Subcutaneous adipose tissue (tissue), 1 donor: ENCODE measurements at regions not wholly inside any gene's neighbourhood (a gene's known extent, or its start where the extent isn't known, plus 50 kb on each side); places are given as distances from the start of the nearest gene placed in this dataset.

ENCODE experiments used
- TF ChIP-seq, protein P1 (sequence below): fragments of 450-650 bp; IDR thresholded peaks from one replicate; pipeline ENCODE4 v1.5.1; 2016; ENCODE audit warnings: low read depth, mild to moderate bottlenecking, control low read depth, antibody characterized with exemption, moderate library complexity

DNA sequence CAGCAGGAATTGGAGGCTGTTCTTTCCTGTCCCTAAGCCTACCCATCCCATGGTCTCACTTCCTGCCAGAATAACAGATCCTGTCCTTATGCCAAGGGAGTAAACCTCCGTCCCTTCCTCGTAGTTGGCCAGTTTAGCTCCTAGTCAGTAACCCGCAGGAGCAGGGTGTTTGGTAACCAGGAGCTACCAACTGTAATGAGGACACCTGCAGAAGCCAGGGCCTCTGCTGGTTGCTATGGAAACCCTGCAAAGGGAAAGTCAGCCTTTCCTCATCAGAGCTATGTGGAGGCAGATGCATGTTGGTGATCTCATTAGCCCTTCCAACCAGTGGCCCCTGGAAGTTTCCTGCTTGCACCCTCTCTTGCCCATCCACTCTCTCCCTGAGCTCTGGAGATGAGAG, 368.2 kb upstream of the SULF2 start:
- TF ChIP-seq, protein P1, sequence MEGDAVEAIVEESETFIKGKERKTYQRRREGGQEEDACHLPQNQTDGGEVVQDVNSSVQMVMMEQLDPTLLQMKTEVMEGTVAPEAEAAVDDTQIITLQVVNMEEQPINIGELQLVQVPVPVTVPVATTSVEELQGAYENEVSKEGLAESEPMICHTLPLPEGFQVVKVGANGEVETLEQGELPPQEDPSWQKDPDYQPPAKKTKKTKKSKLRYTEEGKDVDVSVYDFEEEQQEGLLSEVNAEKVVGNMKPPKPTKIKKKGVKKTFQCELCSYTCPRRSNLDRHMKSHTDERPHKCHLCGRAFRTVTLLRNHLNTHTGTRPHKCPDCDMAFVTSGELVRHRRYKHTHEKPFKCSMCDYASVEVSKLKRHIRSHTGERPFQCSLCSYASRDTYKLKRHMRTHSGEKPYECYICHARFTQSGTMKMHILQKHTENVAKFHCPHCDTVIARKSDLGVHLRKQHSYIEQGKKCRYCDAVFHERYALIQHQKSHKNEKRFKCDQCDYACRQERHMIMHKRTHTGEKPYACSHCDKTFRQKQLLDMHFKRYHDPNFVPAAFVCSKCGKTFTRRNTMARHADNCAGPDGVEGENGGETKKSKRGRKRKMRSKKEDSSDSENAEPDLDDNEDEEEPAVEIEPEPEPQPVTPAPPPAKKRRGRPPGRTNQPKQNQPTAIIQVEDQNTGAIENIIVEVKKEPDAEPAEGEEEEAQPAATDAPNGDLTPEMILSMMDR: no peak

DNA sequence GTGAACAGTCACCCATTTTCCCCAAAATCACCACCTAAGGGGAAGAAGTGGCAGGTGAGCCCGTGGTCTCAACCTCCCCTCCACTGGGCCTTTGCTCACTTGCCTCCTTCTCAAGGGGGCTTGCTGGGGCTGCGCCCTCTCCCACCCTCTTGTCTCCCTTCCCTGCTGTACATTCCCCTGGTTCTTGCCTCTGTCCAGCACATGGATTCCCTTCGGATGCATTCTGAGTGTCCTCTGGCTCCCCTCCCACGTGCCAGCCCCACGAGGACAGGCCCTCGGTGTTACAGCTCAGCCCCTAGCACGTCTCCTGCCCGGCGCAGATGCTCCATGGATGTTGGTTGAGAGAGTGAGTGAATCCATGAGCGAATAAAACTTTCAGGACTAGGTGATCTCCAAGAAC, 367.8 kb upstream of the SULF2 start:
- TF ChIP-seq, protein P1: no peak

DNA sequence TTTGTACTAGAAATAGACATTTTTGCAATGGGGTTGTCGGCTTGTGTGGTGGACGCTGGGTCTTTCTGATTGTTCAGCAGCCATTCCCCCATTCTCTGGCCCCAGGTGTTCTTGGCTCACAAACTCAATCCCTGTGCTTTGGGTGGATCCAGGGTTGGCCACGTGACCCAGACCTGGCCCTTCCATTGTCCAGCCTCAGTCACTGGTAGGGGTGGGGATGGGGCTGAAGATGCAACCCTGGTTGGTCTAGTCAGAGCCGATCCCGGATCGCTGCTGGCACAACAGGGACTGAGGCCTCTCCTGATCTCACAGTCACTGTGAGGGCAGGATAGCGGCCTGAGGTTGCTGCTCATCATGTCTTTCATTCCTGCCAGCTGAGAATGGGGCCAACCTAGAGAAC, 365.3 kb upstream of the SULF2 start:
- TF ChIP-seq, protein P1: no peak

DNA sequence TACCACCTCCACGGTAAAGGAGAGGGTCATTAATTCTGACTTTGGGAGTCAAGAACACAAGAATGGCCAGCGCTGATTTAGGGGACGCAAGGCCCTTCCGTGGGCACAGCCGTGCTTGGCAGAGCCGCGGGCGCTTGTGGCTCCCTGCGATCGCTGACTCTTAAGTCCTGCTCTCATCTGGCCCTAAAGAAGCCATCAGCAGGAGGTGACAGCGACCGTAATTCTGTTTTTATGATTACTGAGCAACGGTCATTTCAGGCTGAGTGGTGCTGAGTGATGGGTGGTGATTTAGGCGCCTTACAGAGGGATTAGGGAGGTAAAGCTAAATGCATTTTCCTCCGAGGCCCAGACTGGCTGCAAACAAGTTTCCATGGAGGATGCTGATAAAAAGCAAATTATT, 364.6 kb upstream of the SULF2 start:
- TF ChIP-seq, protein P1: no peak

DNA sequence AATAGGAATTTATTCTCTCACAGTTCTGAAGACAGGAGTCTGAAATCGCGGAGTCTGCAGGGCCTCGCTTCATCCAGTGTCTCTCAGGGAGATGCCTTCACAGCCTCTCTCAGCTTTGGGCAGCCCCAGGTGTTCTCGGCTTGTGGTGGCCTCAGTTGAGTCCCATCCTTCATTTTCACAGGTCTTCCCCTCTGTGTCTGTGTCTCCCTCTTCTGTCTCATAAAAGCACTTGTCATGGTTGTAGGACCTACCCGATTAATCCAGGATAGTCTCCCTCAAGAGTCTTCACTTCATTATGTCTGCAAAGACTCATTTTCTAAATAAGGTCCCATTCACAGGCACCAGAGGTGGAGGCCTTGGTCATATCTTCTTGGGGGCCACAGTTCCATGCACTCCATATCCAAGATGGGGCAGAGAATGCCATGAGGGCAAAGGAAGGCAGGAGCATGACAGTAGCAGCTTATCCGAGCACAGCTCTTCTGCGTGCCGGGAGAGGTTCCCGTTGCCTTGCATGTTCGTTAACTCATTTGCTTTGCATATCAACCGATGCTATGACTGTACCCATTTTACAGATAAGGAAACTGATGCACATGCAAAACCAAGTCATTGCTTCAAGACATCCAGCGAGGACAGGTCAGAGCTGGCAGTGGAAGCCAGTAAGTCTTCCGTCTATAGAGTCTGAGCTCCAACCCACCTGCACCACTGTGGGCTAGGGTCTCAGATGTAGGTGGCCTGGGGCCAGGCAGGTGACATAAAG, 363.8 kb upstream of the SULF2 start:
- TF ChIP-seq, protein P1: no peak

DNA sequence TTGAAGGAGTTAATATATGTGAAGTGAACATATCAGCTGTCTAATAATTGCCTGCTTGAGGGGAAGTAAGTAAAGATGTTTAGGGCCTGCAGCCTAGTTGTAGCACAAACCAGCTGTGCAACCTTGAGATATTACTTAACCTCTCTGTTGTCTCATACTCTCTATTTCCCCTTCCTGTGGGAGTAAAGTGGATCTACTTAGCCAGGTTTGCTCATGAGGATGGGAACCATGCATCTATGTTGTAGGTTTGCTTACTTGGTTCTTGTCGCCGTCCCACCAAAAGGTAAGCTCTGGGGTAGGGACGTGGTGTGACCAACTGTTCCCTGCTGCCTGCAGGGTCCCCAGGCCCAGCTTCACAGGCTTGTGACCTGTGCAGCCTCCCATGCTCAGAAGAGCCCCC, 362.7 kb upstream of the SULF2 start:
- TF ChIP-seq, protein P1: no peak

DNA sequence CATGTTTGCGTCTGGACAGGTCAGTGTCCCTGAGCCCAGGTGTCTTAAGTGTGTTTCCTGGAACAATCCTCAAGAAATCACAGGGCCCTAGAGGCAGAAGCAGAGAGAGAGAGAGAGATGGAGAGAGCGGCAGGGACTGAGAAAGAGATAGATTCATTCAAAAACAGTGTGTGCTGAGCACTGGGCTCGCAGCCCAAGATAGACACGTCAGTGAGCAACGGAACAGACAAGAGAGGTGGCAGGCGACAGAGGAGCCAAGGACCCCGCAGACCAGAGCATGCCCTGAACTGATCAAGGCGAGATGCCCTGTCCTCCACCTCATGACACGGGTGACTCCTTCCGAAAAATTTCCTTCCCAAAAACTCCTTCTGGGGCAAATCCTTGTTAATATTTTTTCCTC, 362.0 kb upstream of the SULF2 start:
- TF ChIP-seq, protein P1: no peak
